ENCODE measurements at regions not wholly inside any gene's neighbourhood (a gene's known extent, or its start where the extent isn't known, plus 50 kb on each side); places are given as distances from the start of the nearest gene placed in this dataset.

GRCh38 chr7:49563693-49564378 is 209.6 kb upstream of the VWC2 start:
- H3K4me3 ChIP-seq (ENCODE audit: low read depth, low read length), result no peak overlapping the region
- DNase-seq (ENCODE audit: low read depth), result no peak
- no peak for TF ChIP-seq MAX (IDR thresholded peaks at IDR 0.05; ENCODE audit: low read depth, low read length)
- TF ChIP-seq MYC (IDR thresholded peaks at IDR 0.05; ENCODE audit: low read depth, low read length), result no peak
- no peak for TF ChIP-seq POLR2A (IDR thresholded peaks at IDR 0.05; ENCODE audit: extremely low read depth, insufficient read length)
- no peak for TF ChIP-seq CTCF (IDR thresholded peaks at IDR 0.05; ENCODE audit: low read depth, low read length)

DNA sequence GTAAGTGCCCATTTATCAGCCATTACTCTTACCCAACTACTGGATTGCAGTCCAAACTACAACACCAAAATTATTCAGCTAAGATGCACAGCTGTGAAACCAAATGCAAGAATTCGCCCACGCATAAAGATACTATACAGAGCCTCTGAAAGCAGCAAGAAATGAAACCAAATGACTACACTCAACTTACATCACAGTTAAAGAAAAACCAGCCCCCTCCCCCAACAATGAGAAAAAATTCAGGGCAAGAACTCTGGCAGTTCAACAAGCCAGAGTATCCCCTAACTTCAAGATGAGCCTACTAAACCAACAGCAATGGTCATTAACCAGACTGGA is 209.1 kb upstream of the VWC2 start:
- no peak for TF ChIP-seq CTCF (IDR thresholded peaks at IDR 0.05; ENCODE audit: low read depth, low read length)
- TF ChIP-seq POLR2A (IDR thresholded peaks at IDR 0.05; ENCODE audit: extremely low read depth, insufficient read length), result no peak
- no peak for TF ChIP-seq MYC (IDR thresholded peaks at IDR 0.05; ENCODE audit: low read depth, low read length)
- H3K4me3 ChIP-seq (ENCODE audit: low read depth, low read length), result no peak overlapping the region
- DNase-seq (ENCODE audit: low read depth), result no peak

- H3K4me3 ChIP-seq (ENCODE audit: low read depth, low read length), result no peak overlapping the region
- no peak for DNase-seq (ENCODE audit: low read depth)
- TF ChIP-seq CTCF (IDR thresholded peaks at IDR 0.05; ENCODE audit: low read depth, low read length) (no peak), POLR2A (IDR thresholded peaks at IDR 0.05; ENCODE audit: extremely low read depth, insufficient read length) (no peak), MYC (IDR thresholded peaks at IDR 0.05; ENCODE audit: low read depth, low read length) (no peak), MAX (IDR thresholded peaks at IDR 0.05; ENCODE audit: low read depth, low read length) (no peak)
Measured at GRCh38 chr7:49577576-49577975, 195.9 kb upstream of the VWC2 start.

DNA sequence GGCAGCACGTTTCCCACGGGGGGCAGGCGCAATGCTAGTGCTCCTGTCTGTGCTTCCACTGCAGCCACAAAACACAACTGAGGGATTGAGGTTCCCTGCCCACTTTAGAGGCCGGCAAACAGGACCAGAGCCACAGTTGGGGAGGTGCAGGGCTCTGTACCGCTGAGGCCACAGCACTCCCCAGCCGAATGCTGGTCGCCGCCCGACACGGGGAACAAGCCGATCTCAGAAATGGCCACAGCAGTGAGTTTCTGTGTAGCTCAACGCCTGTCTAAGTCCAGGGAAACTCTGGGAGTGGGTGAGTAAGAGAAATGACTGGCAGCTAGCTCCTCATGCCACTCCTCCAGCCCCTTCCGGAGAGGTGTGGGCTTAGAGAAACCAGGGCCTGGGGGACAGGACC is 194.0 kb upstream of the VWC2 start:
- no peak overlapping the region for H3K4me3 ChIP-seq (ENCODE audit: low read depth, low read length)
- TF ChIP-seq CTCF (IDR thresholded peaks at IDR 0.05; ENCODE audit: low read depth, low read length) (no peak), MYC (IDR thresholded peaks at IDR 0.05; ENCODE audit: low read depth, low read length) (no peak), MAX (IDR thresholded peaks at IDR 0.05; ENCODE audit: low read depth, low read length) (no peak), POLR2A (IDR thresholded peaks at IDR 0.05; ENCODE audit: extremely low read depth, insufficient read length) (no peak)
- DNase-seq (ENCODE audit: low read depth), result no peak

- no peak overlapping the region for H3K4me3 ChIP-seq (ENCODE audit: low read depth, low read length)
- no peak for TF ChIP-seq MYC (IDR thresholded peaks at IDR 0.05; ENCODE audit: low read depth, low read length)
- peak; percentile 41; the same call in 1 of the 2 replicates for TF ChIP-seq MAX (IDR thresholded peaks at IDR 0.05; ENCODE audit: low read depth, low read length)
- TF ChIP-seq CTCF (IDR thresholded peaks at IDR 0.05; ENCODE audit: low read depth, low read length), result no peak
- DNase-seq (ENCODE audit: low read depth), result no peak
Measured at GRCh38 chr7:49580000-49580399, 193.4 kb upstream of the VWC2 start.

DNA sequence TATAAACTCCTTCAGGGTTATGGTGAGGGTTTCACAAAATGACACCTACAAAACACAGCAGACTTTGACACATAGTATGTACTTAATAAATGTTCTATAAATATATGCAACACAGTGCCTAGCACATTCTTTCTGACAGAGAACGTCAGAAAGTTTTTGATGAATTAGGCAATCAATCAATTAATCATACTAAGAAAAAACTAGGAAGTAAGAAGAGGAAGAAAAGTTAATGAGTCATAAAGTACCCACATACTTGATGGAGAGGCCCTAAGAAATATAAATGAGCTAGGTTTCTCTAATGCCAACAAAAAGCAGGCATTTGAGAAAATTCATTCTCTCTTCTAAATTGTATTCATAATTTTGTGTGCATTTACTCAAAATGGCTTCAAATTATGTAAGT is 192.7 kb upstream of the VWC2 start:
- no peak for TF ChIP-seq MAX (IDR thresholded peaks at IDR 0.05; ENCODE audit: low read depth, low read length)
- no peak for TF ChIP-seq CTCF (IDR thresholded peaks at IDR 0.05; ENCODE audit: low read depth, low read length)
- TF ChIP-seq MYC (IDR thresholded peaks at IDR 0.05; ENCODE audit: low read depth, low read length), result no peak
- TF ChIP-seq POLR2A (IDR thresholded peaks at IDR 0.05; ENCODE audit: extremely low read depth, insufficient read length), result no peak
- H3K4me3 ChIP-seq (ENCODE audit: low read depth, low read length), result no peak overlapping the region
- no peak for DNase-seq (ENCODE audit: low read depth)
